ENCODE measurements at regions not wholly inside any gene's neighbourhood (a gene's known extent, or its start where the extent isn't known, plus 50 kb on each side); places are given as distances from the start of the nearest gene placed in this dataset.

DNA sequence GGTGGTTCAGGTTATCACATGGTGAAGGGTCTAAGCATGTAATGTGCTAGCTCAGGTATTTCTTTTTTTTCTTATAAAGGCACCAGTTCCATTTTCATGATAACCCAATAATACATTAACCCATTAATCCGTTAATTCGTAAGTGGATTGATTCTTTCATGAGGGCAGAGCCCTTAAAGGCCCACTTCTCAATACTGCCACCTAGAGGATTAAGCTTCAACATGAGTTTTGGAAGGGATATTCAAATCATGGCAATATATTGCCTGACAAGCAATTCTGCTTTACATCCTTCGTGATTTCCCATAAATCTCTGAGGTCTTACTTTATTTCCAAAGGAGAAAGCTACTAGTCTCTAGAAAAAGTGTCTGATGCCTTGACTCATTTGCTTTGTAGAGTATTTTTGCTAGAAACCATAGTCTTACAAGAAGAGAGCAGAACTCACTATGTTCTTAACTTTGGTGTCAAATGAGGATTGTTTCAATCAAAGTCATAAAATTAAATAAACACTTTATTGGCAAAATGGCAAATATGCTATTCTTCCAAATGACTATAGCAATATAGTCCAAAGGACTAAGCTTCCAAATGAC, 271.3 kb downstream of the KCNS3 start:
- TF ChIP-seq GATA2 (IDR thresholded peaks at IDR 0.05; ENCODE audit: low read depth, low read length) (no peak), GATA3 (IDR thresholded peaks at IDR 0.05; ENCODE audit: low read depth, low read length) (no peak)

Measured in SH-SY5Y (cell line).